ENCODE measurements at regions not wholly inside any gene's neighbourhood (a gene's known extent, or its start where the extent isn't known, plus 50 kb on each side); places are given as distances from the start of the nearest gene placed in this dataset.
A peak's percentile ranks its signal among the peaks of the same experiment; 100 is the strongest.

DNA sequence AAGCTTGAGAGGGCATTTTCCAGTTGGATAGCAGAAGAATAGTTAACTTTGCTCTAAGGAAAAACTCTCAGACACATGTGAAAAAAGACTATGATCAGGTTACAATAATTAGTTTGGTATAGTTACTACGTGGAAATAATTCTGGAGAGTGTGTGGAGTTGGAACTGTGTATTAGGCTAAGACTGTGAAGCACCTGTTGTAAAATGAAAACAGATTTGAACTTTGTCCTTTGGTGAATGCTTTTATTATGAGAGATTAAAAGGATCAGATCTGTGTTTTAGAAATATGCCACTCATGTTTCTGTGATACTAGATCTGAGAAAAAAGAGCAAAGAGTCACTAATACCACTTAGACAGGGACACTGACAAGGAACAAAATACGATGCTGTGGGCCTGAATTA is 807.5 kb upstream of the ATXN8OS start:
- Histone ChIP-seq H3K36me3 (ENCODE audit: low read depth, low read length) (no peaks in the 10 kb centered on the region), H2AFZ (ENCODE audit: low read length) (no peak overlapping the region), H3K79me2 (ENCODE audit: low read length) (no peaks in the 10 kb centered on the region), H3K4me1 (ENCODE audit: insufficient read depth, low read length) (no peaks in the 10 kb centered on the region), H3F3A (ENCODE audit: low read length, unreplicated experiment) (no peaks in the 10 kb centered on the region), H3K9me3 (ENCODE audit: low read length) (no peaks in the 10 kb centered on the region), H3K27ac (ENCODE audit: low read length) (no peak overlapping the region), H3K27me3 (ENCODE audit: low read length) (no peaks in the 10 kb centered on the region), H3K4me2 (ENCODE audit: low read length) (no peak overlapping the region), H3K9ac (ENCODE audit: low read length) (no peak overlapping the region), H3K4me3 (ENCODE audit: low read length) (no peak overlapping the region), H3K9me2 (replicated peaks; ENCODE audit: low read length) (no peaks in the 10 kb centered on the region), H4K20me1 (ENCODE audit: low read length) (no peaks in the 10 kb centered on the region)
- CTCF ChIA-PET, result no interaction called here
- TF ChIP-seq, protein P1, sequence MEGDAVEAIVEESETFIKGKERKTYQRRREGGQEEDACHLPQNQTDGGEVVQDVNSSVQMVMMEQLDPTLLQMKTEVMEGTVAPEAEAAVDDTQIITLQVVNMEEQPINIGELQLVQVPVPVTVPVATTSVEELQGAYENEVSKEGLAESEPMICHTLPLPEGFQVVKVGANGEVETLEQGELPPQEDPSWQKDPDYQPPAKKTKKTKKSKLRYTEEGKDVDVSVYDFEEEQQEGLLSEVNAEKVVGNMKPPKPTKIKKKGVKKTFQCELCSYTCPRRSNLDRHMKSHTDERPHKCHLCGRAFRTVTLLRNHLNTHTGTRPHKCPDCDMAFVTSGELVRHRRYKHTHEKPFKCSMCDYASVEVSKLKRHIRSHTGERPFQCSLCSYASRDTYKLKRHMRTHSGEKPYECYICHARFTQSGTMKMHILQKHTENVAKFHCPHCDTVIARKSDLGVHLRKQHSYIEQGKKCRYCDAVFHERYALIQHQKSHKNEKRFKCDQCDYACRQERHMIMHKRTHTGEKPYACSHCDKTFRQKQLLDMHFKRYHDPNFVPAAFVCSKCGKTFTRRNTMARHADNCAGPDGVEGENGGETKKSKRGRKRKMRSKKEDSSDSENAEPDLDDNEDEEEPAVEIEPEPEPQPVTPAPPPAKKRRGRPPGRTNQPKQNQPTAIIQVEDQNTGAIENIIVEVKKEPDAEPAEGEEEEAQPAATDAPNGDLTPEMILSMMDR (conservative IDR thresholded peaks at IDR 0.05; ENCODE audit: low read depth, low read length), result no peak
- TF ChIP-seq EZH2 (IDR thresholded peaks at IDR 0.05; ENCODE audit: low read length, unreplicated experiment) (no peak), EZH2phosphoT487 (IDR thresholded peaks at IDR 0.05; ENCODE audit: borderline replicate concordance, low read length) (no peak)
- BruUV-seq (replicated peaks), result no TSS peak
- POLR2A ChIA-PET (ENCODE audit: unreplicated experiment), result no interaction called here
- no peak for DNase-seq
- intact Hi-C loops (cut with micrococcal nuclease), result no loop called here
- no peak for ATAC-seq

DNA sequence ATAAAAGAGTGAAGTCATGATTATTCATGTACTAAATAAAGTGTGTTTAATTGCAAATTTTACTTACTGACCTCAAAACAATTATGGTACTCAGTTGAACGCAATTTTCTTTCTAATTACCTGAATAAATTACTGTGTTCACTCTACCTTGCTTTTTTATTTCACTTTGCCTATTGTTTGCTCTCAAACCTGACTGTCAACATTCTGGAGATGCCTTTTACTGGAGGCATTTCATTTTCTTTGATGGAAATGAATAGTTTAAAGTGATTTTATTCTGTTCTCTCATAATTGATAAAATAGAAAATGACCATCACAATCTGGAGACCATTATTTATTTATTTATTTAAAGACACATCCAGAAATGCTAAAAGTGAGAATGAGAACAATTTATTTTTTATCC is 811.5 kb upstream of the ATXN8OS start:
- H3K79me2 ChIP-seq (ENCODE audit: low read length), result no peaks in the 10 kb centered on the region
- 0 out of 2 replicates have a peak overlapping the region, but pooled peaks have one; percentile 31 for H3K4me2 ChIP-seq (ENCODE audit: low read length)
- no peak overlapping the region for H3K9ac ChIP-seq (ENCODE audit: low read length)
- H3K9me3 ChIP-seq (ENCODE audit: low read length), result no peaks in the 10 kb centered on the region
- no peaks in the 10 kb centered on the region for H3F3A ChIP-seq (ENCODE audit: low read length, unreplicated experiment)
- H4K20me1 ChIP-seq (ENCODE audit: low read length), result no peaks in the 10 kb centered on the region
- BruUV-seq (replicated peaks), result no TSS peak
- no peak overlapping the region for H2AFZ ChIP-seq (ENCODE audit: low read length)
- ChIA-PET CTCF (no interaction called here), POLR2A (ENCODE audit: unreplicated experiment) (no interaction called here)
- no peaks in the 10 kb centered on the region for H3K36me3 ChIP-seq (ENCODE audit: low read depth, low read length)
- no peaks in the 10 kb centered on the region for H3K4me1 ChIP-seq (ENCODE audit: insufficient read depth, low read length)
- DNase-seq, result no peak
- H3K9me2 ChIP-seq (replicated peaks; ENCODE audit: low read length), result no peaks in the 10 kb centered on the region
- H3K27me3 ChIP-seq (ENCODE audit: low read length), result no peaks in the 10 kb centered on the region
- no peak overlapping the region for H3K27ac ChIP-seq (ENCODE audit: low read length)
- TF ChIP-seq, protein P1 (conservative IDR thresholded peaks at IDR 0.05; ENCODE audit: low read depth, low read length), result no peak
- no peak for TF ChIP-seq EZH2phosphoT487 (IDR thresholded peaks at IDR 0.05; ENCODE audit: borderline replicate concordance, low read length)
- intact Hi-C loops (cut with micrococcal nuclease), result no loop called here
- no peak for ATAC-seq
- no peak overlapping the region for H3K4me3 ChIP-seq (ENCODE audit: low read length)

DNA sequence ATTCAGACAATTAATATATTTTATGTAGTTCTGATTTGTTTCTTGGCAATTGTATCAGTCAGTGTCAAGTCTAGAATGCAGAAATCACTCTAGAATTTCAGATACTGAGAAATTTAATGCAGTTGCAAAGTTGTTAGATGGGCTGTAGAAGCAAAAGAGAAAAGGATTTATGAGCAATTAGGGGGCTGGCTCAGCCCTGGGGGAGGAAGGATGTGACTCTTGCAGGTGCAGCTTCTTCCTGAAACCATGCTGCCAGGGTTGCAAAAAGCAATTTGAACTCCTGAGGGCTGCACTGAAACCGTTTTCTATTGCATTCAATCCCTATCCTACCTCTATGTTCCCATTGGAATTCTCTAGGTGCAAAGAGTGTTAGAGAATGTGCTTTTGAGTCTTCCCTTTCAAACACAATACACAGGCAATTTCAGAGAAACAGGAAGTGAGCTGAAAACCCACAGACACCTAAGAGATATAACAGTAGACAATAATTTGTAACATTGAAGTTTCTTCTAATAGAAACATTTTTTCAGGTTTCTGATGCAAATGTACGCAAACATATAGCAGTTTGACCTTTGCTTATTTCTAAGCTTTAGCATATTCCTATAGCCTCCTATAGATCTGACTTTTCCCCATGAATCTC is 814.7 kb upstream of the ATXN8OS start:
- BruUV-seq (replicated peaks), result no TSS peak
- no peak overlapping the region for H3K4me2 ChIP-seq (ENCODE audit: low read length)
- no peaks in the 10 kb centered on the region for H3K27me3 ChIP-seq (ENCODE audit: low read length)
- H3F3A ChIP-seq (ENCODE audit: low read length, unreplicated experiment), result no peaks in the 10 kb centered on the region
- no peaks in the 10 kb centered on the region for H3K36me3 ChIP-seq (ENCODE audit: low read depth, low read length)
- no peak overlapping the region for H2AFZ ChIP-seq (ENCODE audit: low read length)
- intact Hi-C loops (cut with micrococcal nuclease), result no loop called here
- TF ChIP-seq EZH2 (IDR thresholded peaks at IDR 0.05; ENCODE audit: low read length, unreplicated experiment) (no peak), EZH2phosphoT487 (IDR thresholded peaks at IDR 0.05; ENCODE audit: borderline replicate concordance, low read length) (no peak)
- TF ChIP-seq, protein P1 (conservative IDR thresholded peaks at IDR 0.05; ENCODE audit: low read depth, low read length), result no peak
- no peak for DNase-seq
- H3K9ac ChIP-seq (ENCODE audit: low read length), result no peak overlapping the region
- no peaks in the 10 kb centered on the region for H4K20me1 ChIP-seq (ENCODE audit: low read length)
- no peaks in the 10 kb centered on the region for H3K4me1 ChIP-seq (ENCODE audit: insufficient read depth, low read length)
- H3K9me2 ChIP-seq (replicated peaks; ENCODE audit: low read length), result no peaks in the 10 kb centered on the region
- H3K27ac ChIP-seq (ENCODE audit: low read length), result no peak overlapping the region
- no peak for ATAC-seq
- no peaks in the 10 kb centered on the region for H3K79me2 ChIP-seq (ENCODE audit: low read length)
- no peaks in the 10 kb centered on the region for H3K9me3 ChIP-seq (ENCODE audit: low read length)
- CTCF ChIA-PET, result no interaction called here
- no peak overlapping the region for H3K4me3 ChIP-seq (ENCODE audit: low read length)
- POLR2A ChIA-PET (ENCODE audit: unreplicated experiment), result no interaction called here

Data from PC-3 (cell line).